GM19372 (cell line): ENCODE measurements at regions not wholly inside any gene's neighbourhood (a gene's known extent, or its start where the extent isn't known, plus 50 kb on each side); places are given as distances from the start of the nearest gene placed in this dataset.
"Not testable (repeated sequence)": the region's sequence is repeated elsewhere in the genome, so short reads cannot be mapped to it uniquely, and the experiment has no call there.

Experiments
- ATAC-seq: cut with Tn5 transposase; IDR thresholded peaks from one replicate; pipeline ENCODE4 v1.9.1; 2021; ENCODE audit warnings: mild to moderate bottlenecking, low read depth, moderate library complexity; ENCODE audit not compliant: unreplicated experiment

DNA sequence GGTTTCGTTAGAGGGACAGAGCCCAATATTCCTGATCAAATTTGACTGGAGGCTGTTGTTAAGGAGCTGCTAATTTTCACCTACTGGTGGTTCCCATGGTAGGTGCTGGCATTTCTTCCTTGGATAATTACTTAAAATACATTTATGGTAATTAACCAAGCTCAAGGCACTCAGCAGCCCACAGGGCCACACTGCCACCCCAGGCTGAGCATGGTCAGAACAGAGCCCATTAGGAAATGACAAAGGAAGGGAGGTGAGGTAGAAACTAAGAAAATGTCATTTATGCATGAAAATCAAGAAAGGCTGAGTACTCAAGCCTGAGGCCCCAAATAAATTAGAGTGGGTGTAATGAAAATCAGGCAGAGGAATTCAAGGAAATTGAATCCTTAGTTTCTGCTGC, 510.2 kb upstream of the GYPC start:
- no peak for ATAC-seq

DNA sequence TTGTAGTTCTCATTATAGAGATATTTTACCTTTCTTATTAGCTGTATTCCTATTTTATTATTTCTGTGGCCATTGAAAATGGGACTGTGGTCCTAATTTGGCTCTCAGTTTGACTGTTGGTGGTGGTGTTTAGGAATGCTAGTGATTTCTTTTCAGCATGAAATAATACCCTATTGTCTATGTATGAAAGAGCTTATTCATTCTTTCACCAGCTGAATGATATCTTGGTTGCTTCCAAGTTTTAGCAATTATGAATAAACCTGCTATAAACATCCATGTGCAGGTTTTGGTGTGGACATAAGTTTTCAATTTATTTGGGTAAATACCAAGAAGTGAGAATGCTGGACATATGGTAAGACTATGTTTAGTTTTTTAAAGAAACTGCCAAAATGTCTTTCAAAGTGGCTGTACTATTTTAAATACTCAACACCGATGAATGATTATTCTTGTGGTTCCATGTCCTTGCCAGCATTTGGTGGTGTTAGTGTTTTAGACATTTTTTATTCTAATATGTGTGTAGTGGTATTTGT, 501.6 kb upstream of the GYPC start:
- ATAC-seq, result no peak

DNA sequence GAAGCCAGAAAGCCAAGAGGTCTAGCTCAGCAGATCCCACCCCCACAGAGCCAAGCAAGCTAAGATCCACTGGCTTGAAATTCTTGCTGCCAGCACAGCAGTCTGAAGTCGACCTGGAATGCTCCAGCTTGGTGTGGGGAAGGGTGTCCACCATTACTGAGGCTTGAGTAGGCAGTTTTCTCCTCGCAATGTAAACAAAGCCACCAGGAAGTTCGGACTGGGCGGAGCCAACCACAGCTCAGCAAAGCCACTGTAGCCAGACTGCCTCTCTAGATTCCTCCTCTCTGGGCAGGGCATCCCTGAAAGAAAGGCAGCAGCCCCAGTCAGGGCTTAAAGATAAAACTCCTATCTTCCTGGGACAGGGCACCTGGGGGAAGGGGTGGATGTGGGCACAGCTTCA, 495.0 kb upstream of the GYPC start:
- not testable (repeated sequence) for ATAC-seq

DNA sequence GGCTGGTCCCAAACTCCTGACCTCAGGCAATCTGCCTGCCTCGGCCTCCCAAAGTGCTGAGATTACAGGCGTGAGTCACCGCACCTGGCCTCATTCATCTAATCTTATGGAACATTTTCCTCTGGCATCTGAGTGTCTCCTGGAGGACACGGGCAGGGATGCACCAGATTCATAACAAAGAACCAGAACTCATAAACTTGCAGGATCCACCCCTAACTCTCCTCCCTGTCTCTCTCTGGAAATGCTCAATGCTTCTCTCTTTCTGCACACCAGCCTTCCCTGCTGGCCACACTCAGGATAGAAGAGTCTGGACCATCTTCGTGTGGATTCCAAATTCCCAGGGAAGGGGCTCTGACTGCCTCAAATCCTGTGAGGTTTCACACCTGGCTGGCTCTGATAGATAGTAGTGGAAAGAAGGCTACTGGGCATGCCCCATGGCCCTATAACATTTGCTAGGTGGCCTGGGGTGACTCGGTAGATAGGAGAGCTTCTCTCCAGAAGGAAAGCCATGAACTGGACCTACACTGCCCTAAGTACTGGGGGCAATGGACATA, 483.2 kb upstream of the GYPC start:
- no peak for ATAC-seq

DNA sequence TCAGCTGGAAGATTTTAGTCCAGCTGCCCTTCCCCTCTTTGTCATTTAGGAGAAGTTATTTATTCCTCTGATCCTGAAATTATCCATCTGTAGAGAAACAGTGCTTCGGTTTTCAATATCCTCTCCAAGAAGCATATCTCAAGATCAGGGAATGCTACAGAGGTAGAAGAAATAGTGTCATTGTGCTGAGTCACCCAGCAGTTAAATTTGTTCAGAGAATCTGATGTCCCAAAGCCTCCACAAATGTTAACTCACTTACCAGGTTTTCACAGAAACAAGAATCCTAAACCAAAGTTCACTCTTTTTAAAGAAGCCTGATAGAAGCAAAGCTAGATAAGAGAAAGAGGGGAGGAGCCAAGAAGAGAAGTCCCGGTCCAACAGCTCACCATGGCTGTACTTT, 480.7 kb upstream of the GYPC start:
- no peak for ATAC-seq

DNA sequence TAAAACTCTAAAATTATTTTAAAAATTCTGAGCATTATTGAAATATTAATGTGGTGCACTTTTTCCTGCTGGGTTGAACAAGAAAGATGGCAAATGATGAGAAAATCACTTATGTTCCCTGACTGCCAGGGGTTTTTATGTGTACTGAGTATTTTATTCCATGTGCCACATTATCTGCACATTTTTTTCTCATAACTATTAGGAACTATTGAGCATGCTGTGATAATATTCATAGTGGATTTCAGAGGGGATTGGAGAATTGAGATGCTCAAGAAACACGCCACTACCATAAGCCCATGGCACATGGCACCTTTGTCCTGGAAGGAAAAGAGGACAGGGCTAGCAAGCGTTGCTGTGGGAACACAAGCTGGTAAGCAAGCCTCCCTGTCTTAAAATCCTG, 478.5 kb upstream of the GYPC start:
- ATAC-seq, result no peak

DNA sequence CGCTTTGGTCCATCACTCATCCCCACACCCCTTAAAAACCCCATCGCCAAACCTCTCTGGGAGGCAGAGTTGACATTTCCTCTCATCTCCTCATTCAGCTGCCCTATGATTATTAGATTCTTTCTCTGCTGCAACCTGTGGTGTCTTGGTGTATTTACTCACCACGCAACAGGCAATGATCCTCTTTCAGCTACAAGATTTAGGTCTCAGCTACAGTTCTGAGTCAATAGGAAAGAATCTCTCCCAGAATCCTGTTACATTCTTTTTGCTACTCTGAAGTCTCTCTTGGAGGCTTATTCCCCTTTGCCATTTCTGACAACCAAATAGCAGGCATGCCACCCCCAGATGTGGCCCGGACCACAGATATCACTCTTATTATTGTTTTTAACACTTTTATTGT, 468.3 kb upstream of the GYPC start:
- ATAC-seq, result no peak

DNA sequence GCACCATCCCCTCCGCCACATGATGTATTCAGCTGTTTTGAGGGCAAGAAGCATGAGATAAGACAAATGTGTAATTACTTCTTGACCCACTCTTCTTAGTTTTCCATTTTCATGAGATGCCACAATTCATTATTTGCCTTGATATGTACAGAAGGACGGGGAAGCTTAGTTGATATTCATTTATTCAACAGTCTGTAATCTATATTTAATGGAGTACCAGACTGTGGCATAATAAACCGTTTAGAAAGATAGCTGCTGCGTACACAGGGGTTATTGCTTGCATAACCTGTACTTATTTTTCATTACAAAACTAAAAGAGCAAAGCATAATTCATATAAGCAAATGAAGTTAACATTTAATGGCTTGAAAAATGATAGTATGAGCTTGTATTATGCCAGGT, 466.4 kb upstream of the GYPC start:
- no peak for ATAC-seq

DNA sequence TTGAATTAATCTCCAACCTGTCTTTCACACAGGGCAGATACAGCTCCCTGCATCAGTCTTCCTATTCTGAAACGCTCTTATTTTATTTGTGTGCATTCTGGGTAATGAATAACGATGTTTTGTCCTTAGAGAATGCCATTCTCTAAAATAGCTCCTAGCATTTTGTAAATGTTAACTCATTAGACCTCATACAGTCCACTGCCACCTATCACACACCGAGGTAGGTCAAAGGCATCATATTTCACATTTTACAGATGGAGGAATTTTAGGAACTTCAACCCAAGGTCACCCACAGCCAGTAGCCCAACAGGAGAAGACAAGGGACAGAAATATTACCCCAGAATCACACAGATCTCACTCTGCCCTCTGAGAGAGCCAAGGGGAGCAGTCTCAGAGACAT, 455.4 kb upstream of the GYPC start:
- no peak for ATAC-seq

DNA sequence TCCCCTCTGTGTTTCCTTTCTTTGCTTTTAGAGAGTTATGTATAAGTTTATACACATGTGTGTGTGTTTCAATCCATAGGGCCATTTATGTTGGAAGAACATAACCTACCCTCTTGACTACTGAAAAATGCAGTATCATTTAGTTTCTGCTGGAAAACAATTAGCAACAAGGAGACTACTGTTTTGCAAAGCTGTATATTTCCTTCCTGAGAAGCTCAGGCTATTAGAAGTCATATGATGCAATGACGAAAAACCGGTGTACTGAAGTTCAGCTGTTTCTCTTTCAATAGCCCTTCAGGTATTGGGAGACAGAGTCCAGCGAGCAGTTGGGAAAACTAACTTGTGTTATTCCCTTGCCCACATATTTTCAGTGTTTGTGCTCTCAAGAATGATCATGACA, 447.7 kb upstream of the GYPC start:
- ATAC-seq, result no peak

DNA sequence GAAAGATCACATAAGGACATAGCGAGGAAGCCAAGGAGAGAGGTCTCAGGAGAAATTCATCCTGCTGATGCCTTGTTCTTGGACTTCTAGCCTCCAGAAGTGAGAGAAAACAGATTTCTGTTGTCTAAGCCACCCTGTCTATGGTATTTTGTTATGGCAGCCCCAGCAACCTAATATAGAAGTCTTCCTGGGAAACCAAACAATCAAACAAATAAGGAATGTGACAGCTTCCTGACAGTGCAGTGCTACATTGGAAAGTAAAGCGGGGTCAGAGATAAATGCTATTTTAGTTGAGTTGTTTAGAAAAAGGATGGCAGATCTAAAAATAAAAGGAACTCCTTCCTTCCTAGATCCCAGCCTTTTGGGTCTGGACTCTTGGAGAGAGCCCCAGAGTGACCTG, 443.2 kb upstream of the GYPC start:
- ATAC-seq, result no peak

DNA sequence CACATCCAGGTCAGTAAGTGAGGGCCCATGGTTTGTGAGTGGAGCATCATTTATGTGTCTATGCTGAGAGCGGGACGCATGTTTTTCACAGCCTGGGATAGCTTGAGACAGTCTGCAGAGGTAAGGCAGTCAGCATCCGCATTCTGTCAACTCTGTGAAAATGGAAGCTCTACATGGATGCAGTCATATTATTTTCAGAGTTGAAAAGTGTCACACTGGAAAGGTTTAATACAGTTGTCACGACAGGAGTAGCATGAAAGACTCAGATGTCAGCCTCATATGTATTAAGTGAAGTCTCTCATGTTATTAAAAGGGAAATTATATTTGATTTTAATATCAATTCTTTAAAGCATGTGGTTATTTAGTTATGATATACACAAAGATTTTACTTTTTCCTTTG, 436.9 kb upstream of the GYPC start:
- ATAC-seq, result no peak

DNA sequence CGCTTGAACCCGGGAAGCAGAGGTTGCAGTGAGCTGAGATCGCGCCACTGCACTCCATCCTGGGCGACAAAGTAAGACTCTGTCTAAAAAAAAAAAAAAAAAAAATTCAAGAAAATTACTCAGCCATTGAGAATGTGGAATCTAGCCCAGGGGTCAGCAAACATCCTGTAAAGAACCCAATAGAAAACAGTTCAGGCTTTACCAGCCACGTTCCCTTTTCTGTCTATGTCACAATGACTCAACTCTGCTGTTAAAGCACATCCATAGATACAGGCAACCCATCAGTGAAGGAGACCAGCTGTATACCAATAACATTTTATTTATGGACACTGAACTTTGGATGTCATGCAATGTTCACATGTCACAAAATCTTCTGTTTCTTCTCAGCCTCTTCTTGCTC, 435.6 kb upstream of the GYPC start:
- ATAC-seq, result no peak

DNA sequence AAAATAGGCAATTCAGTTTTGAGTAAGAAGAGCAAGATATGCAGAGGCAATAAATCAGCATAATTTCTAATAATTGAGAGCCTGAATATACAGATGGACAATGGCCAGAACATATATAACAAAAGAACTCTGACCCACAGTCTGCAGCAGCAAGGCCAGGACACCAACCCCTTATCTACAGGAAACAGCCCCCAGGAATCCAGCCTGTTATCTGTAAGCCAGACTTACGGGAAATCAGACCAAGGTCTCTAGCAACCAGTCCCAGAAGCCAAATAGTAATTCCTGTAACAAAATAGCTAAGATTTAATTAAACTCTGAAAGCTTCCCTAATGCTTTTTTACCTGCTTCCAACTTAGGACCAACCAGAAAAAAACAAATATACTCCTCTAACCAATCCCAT, 434.5 kb upstream of the GYPC start:
- ATAC-seq, result no peak

DNA sequence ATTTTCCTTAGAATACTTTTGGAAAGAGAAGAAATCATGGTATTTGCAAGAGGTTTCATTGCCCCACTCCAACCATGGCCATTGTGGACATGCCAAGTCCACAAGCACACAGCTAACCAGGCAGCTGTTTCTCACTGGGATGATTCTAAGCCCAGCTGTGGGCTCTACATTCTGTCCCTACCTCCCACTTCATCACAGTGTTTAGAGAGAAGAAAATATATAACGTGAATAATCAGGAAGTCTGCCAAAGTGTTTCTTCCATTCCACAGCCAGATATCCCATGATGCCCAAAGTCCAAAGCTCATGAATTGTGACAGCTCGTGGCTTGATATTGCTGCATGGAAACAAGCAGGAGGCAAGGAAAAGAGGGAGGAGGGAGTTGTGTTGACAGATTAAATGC, 433.7 kb upstream of the GYPC start:
- ATAC-seq, result no peak

DNA sequence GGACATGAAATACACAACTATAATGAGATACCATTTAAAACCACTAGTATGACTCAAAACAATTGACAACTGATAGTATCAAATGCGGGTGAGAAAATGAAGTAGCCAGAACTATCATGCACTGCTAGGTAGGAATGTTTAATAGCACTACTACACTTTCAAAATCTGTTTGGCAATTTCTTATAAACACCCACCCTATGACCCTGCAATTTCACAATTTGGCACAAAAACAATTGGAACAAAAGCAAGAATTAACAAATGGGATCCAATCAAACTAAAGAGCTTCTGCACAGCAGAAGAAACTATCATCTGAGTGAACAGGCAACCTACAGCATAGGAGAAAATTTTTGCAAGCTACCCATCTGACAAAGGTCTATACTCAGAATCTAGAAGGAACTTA, 431.2 kb upstream of the GYPC start:
- no peak for ATAC-seq

DNA sequence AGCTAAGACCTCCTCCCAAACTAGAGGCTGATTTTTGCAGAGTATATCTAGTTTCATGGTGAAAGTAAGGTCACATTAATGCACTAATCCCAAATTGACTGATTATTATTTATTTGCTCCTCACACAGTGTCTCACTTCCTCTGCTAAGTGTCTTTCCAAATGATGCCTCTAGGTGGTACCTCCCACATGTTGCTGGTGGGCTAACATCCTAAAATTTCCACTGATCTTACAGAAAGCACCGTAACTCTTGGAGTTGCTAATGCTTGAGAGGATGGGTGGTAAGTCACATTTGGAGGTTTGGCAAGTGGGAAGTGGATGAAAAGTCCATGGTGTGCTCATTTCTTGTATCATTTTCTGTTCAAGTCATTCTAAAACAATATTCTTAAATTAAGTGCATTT, 428.7 kb upstream of the GYPC start:
- ATAC-seq, result no peak

DNA sequence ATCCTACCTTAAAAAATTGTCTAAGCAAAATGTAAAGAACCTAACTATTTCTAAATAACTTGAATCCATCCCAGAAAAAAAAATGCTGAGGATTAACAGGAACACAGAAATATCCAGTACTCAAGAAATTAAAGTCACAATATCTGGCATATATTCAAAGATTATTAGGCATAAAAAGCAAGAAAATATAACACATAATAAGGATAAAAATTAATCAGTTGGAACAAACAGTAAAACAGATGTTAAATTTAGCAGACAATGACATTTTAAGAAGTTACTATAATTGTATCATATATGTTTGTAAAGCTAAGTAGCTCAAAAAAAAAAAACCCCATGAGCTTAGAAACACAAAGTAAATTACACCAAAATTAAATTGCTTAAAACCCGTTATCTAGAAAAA, 427.4 kb upstream of the GYPC start:
- no peak for ATAC-seq

DNA sequence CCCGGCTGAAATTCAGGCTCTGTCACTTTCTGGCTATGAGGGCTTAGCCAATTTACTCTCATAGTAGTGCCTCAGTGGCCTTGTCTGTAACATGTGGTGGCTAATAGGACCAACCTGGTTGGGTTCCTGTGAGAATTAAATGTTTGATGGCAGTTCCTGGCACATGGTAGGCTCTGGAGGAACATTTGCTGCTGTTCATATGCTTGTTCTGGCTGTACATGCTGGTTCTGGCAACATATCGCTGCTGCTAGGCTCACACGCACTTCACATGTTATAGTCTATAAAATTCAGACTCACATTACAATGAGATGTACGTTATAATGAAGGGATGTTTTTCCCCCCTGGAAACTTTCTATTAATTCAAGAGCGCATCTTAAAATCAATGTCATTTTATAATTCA, 417.7 kb upstream of the GYPC start:
- ATAC-seq, result no peak

DNA sequence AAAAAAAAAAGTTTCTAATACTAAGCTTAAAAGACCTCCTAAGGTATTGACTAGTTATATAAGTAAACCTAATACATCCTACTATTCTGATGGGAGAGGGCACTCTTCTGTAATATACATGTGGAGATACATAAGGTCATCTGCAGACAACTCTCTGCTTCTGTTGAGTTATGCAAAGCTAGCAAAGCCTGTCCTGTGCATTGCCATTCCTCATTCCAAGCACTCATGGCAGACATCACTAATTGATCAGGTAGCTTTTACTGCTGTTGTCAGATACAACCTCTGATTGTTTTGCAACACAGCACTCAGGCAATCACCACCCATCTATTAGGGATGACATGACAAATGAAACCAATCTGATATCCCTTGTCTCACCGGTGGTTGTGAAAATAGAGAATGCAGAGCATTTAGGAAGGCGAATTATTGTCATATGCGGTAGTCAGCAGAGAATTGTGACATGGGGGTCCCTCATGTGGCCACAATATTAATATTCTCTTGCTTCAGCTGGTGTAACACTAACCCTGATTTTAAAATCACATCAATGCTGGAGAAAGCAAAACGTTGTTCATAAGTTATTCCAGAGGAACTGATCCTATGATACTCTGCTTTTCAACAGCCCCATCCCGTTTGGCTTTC, 416.5 kb upstream of the GYPC start:
- ATAC-seq, result no peak

DNA sequence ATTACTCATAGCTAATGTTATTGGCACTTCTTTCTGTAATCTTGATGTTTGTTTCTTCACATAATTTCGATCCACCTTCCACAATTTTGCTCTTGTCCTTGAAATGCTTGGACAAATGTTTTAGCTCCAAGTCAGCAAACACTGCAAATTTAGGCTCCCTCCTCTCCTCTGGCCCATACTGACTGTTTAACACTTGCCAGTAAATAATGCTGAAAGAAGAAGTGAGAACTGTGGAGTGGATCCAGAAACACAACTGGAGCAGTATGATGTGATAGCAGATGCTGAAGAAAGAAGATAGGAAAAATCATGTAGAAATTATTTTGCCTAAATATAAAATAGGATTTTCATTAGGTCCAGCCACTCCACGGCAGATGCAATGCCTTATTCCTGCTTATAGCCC, 415.0 kb upstream of the GYPC start:
- no peak for ATAC-seq

DNA sequence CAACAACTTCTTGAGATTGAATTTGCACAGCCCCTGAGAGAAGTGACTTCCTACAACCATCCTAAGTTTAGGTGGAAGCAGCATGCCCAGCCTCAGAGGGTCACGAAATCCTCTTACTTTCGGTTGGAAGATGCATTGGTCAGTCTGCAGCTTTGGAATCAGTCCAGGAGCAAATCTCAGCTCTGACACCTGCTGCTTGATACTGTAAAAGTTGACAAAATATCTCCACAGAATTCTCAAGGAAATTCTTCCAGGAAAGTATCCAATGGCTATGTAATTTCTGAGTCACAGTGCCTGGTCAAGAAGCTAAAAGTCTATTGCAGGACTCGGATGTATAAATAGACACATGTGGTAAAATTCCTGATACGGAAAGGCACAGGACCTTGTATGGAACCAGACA, 414.5 kb upstream of the GYPC start:
- ATAC-seq, result no peak

DNA sequence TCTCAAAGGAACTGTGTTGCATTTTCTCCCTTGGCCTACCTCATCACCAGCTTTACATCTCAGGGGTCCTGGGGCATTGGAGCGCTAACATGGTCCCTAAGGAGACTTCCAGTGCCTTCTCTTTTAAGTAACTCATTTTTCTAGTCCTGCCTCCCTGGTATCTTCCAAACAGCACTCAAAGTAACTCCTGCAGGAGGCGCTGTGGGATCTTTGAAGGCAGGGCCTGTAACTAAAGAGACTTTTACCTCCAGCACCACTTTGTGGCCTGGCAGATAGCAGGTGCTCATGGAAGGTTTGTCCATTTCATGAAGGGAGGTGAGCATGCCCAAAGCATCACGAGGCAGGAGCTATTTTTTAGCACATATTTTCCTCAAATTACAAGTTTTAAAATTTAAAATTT, 411.0 kb upstream of the GYPC start:
- no peak for ATAC-seq
